HG03378 (cell line): ENCODE measurements at regions not wholly inside any gene's neighbourhood (a gene's known extent, or its start where the extent isn't known, plus 50 kb on each side); places are given as distances from the start of the nearest gene placed in this dataset.

Experiments used
- ATAC-seq: cut with Tn5 transposase; IDR thresholded peaks from one replicate; pipeline ENCODE4 v1.9.1; 2021; ENCODE audit warnings: mild to moderate bottlenecking, moderate library complexity; ENCODE audit not compliant: unreplicated experiment

- no peak for ATAC-seq
Observed at GRCh38 chr12:25745281-25745680, 192.2 kb upstream of the LMNTD1 start.

- ATAC-seq = no peak
Observed at GRCh38 chr12:25746131-25746530, 193.0 kb upstream of the LMNTD1 start.

GRCh38 chr12:25752710-25753309 is 199.7 kb upstream of the LMNTD1 start:
- no peak for ATAC-seq

GRCh38 chr12:25755136-25755970 is 202.3 kb upstream of the LMNTD1 start:
- no peak for ATAC-seq

DNA sequence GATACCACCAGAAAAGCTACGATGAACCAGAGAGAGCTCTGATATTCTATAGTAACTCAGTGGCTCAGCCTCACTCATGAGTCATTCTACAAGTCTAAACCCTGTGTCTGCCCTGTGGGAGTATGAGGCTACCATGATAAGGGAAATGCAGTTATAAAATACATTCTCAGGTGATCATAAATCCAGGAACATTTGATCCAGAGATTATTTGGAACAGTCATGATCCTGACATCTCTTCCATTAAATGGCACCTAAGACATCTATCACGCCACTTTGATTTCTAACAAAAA is 202.6 kb upstream of the RASSF8 start:
- ATAC-seq = no peak

- ATAC-seq = no peak
Observed at GRCh38 chr12:25757037-25757665, 201.3 kb upstream of the RASSF8 start.

DNA sequence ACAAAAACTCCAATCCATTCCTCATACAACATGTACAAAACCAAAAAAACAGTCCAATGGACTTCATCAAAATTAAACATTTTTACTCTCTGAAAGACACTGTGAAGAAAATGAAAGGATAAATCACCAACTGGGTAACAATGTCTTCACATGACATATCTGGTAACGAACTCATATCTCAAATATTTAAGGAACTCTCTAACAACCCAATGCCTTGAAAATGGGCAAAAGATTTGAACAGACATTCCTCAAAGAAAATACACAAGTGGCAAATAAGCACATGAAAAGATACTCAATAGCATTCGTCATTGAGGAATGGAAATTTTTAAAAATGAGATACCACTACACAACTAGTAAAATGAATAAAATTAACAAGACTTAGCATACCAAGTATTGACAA is 198.7 kb upstream of the RASSF8 start:
- ATAC-seq = no peak

DNA sequence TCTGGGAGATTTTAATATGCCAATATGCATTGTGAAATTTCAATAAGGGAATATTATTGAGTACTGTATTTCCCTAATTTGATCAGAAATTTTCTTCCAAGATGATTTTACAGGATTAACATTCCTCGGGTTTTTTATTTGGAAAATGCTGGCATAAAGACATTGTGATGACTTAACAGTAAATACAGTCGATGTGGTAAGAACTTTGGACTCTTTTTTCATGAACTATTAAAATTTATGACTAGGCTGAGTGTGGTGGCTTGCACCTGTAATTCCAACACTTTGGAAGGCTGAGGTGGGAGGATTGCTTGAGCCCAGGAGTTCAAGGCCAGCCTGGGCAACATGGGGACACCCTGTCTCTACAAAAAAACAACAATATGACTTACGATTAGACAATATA is 197.1 kb upstream of the RASSF8 start:
- ATAC-seq = no peak

DNA sequence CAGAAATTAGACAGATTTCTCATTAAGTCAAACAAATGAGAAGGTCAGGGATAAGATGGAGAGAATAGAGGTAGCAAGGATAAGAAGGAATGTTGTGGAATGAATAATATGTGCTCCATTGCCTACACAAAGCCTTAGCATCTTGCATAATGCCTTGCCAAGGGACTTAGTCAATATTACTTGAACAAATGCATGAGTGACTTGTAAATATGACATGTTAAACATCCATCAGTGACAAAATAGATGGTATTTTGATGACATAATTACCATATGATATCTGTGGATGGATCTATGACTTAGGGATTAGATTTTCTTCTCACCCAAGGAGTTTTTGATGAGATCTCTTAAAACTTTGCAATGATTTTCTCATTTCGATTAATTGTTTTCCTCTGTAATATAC is 194.1 kb upstream of the RASSF8 start:
- no peak for ATAC-seq

DNA sequence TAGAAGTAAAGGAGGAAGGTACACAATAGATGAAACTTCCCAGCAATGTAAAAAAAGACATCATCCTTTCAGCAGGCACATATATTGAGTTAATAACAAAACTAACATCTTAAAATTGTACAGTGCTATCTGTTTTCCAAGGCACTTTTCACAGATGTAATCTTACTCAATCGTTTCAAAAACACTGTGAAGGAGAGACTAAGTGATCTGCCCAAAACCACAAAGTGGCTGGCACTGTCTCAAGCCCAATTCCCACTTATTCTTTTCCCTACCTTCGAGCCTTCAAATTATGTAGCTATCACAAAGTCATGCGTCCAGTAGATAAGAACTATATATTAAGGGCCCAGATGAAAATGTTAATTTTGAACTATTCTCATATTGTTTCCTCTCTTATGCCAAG is 193.6 kb upstream of the RASSF8 start:
- no peak for ATAC-seq

- no peak for ATAC-seq
Observed at GRCh38 chr12:25767606-25768005, 190.9 kb upstream of the RASSF8 start.

- ATAC-seq = no peak
Observed at GRCh38 chr12:25768151-25768550, 190.3 kb upstream of the RASSF8 start.

DNA sequence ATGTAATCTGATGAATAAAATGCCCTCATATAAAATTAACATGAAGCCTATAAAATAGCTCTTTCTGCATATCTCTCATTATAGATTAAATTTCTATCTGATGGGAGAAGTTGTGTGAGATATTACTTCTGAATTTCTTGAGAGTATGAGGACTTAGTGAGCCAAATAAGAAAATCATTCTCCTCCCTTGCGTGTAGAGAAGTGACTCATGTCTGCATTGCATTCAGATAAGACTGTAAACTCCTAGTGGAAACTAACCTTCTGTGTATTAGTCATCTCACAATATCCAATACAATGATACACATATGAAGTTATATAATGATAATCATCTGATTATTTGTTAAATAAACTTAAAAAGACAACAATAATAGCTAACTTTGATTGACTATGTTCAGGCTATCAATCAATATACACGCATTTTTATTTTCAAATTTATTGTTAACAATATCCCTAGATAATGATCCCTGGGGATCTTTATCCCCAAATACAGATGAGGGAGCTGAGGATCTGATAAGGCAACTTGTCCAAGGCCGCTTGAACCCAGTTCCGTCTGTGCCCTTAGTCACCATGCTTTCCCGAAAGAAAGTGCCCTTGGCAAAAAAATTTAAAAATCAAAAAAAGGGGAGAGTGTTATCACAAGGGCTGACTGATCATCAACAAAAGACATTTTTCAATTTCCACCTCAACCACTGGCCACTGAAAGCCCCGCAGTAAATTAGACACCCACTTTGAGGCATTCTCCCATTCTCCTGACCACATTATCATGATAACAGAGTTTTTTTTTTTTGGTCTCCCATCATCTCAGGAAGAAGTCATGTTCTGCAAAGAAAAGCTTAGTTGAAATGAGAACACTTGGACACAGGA is 189.2 kb upstream of the RASSF8 start:
- ATAC-seq = no peak

GRCh38 chr12:25771041-25771440 is 187.4 kb upstream of the RASSF8 start:
- ATAC-seq = no peak

DNA sequence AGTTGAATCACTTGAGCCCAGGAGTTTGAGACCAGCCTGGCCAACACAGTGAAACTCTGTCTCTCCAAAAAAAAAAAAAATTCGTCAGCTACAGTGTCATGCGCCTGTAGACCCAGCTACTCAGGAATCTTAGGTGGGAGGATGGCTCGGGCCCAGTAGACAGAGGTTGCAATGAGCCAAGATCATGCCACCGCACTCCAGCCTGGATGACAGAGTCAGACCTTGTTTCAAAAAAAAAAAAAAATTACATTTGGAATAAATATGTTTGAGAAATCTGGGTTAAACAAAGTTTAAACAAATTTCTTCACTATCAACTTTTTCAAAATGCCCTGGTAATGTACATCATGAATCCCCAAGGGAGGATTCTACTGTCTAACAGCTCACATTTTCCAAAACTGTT is 187.0 kb upstream of the RASSF8 start:
- no peak for ATAC-seq

DNA sequence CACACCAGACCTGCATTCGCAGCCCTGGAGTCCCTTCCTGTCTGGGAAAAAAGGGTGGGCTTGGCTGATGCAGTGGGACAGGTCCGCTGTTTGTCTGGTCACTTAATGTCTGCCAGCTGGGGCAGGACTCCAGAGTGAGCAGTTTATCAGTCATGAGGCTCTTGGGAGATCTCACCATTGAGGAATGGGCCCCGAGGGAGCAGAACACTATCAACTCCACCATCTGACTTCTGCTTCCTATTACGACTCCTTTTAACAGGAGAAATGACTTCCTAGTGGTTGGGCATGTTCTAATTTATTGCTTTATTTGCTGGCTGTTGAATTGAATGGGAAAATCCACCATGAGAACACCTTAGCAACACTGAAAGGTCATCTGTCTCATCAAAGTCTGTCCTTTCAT is 182.5 kb upstream of the RASSF8 start:
- no peak for ATAC-seq

GRCh38 chr12:25780771-25781170 is 177.7 kb upstream of the RASSF8 start:
- ATAC-seq = no peak

DNA sequence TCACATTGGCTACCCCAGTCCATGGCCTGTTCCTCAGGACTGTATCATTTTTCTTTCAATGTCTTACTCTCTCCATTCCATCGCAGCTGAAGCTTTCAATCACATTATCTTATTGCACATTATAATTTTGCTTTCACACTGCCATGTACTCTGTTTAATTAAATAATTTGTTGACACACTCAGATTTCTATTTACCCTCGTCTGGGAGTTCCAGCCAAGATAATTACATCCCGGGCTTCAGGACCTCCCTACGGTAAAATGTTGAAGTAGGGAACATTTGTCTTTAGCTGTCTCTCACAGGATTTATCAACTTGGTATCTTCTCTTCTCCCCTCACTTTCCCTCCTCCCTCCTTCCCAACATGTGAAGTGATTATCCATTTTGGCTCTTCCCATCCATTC is 177.2 kb upstream of the RASSF8 start:
- no peak for ATAC-seq

- no peak for ATAC-seq
Observed at GRCh38 chr12:25783566-25783965, 174.9 kb upstream of the RASSF8 start.

GRCh38 chr12:25784669-25785068 is 173.8 kb upstream of the RASSF8 start:
- ATAC-seq = no peak

DNA sequence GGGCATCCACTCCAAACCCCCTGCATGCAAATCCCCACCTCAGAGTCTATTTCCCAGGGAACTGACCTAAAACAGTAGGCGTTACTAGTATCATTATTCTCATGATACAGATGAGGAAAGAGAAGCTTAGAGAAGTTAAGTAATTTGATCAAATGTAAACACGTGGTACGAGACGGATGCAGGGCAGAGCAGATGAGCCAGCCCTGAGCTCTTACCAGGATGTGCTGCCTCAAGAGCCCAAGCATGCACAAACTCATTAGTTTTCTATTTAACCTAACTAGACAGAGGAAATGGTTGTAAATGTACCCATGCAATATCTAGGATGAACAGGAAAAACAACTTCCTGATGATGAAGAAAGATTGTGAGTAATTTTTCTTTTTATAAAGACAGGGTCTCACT is 173.3 kb upstream of the RASSF8 start:
- no peak for ATAC-seq

- no peak for ATAC-seq
Observed at GRCh38 chr12:25787701-25788100, 170.8 kb upstream of the RASSF8 start.
